Chondrocyte (in vitro differentiated cells): ENCODE measurements at regions not wholly inside any gene's neighbourhood (a gene's known extent, or its start where the extent isn't known, plus 50 kb on each side); places are given as distances from the start of the nearest gene placed in this dataset.

Source experiments
- DNase-seq: peaks from one replicate; pipeline ENCODE4 v3.0.0; 2021; ENCODE audit warnings: mixed read lengths, low spot score
- H3K27ac Mint-ChIP-seq: one replicate; pipeline ENCODE4 v1.8.0; 2021; ENCODE audit warnings: mild to moderate bottlenecking, moderate library complexity, mixed read lengths; ENCODE audit not compliant: unreplicated experiment
- H3K27me3 Mint-ChIP-seq: 2 replicates; pipeline ENCODE4 v1.8.0; 2021; ENCODE audit warnings: low read depth, mixed read lengths
- H3K36me3 Mint-ChIP-seq: 2 replicates; pipeline ENCODE4 v1.8.0; 2021; ENCODE audit warnings: low read depth, mixed read lengths
- H3K4me1 Mint-ChIP-seq: 2 replicates; pipeline ENCODE4 v1.8.0; 2021; ENCODE audit warnings: low read depth, mild to moderate bottlenecking, mixed read lengths
- H3K4me3 Mint-ChIP-seq: one replicate; pipeline ENCODE4 v1.8.0; 2021; ENCODE audit warnings: mild to moderate bottlenecking, moderate library complexity, mixed read lengths; ENCODE audit not compliant: unreplicated experiment
- H3K9me3 Mint-ChIP-seq: 2 replicates; pipeline ENCODE4 v1.8.0; 2021; ENCODE audit warnings: low read depth, mixed read lengths
- TF ChIP-seq, protein P1 (sequence below): fragments of 200-600 bp; sonication (generic); IDR thresholded peaks from 2 replicates; pipeline ENCODE4 v1.5.0; 2021; ENCODE audit warnings: antibody characterized with exemption, mild to moderate bottlenecking, moderate library complexity

DNA sequence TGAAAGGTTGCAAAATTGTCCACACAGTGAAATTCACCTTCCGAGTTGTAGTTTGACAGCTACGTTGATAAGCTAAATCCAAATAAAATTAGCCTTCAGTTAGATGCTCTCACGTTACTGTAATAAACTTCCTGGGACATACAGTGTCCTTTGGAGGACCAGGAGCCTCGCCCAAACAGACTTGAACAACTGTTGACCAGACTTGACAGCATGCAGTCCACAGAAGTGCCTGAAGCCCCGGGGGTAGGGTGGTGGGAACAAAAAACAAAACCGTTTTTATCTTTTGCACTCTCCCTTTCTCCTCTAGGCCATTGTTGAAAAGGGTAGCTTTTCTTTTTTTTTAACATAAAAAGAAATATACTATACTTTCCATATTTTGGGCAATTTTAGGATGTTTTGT lies 172.8 kb upstream of the SAMSN1 start:
- Mint-ChIP-seq H3K4me1 (no peaks in the 10 kb centered on the region), H3K27me3 (peaks cover 1% of the 10 kb centered on the region), H3K9me3 (peaks cover 8% of the 10 kb centered on the region), H3K27ac (no peak overlapping the region), H3K4me3 (no peak overlapping the region), H3K36me3 (no peaks in the 10 kb centered on the region)
- TF ChIP-seq, protein P1, sequence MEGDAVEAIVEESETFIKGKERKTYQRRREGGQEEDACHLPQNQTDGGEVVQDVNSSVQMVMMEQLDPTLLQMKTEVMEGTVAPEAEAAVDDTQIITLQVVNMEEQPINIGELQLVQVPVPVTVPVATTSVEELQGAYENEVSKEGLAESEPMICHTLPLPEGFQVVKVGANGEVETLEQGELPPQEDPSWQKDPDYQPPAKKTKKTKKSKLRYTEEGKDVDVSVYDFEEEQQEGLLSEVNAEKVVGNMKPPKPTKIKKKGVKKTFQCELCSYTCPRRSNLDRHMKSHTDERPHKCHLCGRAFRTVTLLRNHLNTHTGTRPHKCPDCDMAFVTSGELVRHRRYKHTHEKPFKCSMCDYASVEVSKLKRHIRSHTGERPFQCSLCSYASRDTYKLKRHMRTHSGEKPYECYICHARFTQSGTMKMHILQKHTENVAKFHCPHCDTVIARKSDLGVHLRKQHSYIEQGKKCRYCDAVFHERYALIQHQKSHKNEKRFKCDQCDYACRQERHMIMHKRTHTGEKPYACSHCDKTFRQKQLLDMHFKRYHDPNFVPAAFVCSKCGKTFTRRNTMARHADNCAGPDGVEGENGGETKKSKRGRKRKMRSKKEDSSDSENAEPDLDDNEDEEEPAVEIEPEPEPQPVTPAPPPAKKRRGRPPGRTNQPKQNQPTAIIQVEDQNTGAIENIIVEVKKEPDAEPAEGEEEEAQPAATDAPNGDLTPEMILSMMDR: no peak
- DNase-seq: no peak

DNA sequence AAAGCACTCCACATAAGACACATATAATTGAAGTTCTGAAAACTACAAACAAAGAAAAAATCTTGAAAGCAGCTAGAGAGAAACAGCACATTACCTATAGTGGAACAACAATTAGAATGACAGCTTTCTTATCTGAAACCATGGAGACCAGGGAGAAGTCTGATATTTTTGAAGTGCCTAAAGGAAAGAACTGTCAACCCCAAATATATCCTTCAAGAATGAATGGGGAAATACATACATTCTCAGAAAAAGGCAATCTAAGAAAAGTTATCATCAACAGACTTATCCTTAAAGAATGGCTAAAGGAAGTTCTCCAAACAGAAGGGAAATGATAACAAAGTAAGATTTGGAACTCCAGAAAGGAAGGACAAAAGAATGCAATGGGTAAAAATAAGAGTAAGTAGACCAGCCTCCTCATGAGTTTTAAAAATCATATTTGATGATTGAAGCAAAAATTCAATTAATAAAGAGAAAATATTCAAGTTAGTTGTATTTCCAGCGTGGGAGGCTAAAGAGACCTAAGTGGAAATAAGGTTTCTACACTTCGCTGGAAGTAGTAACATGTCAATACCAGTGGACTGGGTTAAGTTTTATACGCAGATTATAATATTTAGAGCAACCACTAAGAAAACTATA lies 170.8 kb upstream of the SAMSN1 start:
- Mint-ChIP-seq H3K36me3 (no peaks in the 10 kb centered on the region), H3K4me1 (no peaks in the 10 kb centered on the region), H3K9me3 (peaks cover 27% of the 10 kb centered on the region), H3K4me3 (no peak overlapping the region), H3K27ac (no peak overlapping the region), H3K27me3 (peaks cover 1% of the 10 kb centered on the region)
- TF ChIP-seq, protein P1: no peak
- DNase-seq: no peak

DNA sequence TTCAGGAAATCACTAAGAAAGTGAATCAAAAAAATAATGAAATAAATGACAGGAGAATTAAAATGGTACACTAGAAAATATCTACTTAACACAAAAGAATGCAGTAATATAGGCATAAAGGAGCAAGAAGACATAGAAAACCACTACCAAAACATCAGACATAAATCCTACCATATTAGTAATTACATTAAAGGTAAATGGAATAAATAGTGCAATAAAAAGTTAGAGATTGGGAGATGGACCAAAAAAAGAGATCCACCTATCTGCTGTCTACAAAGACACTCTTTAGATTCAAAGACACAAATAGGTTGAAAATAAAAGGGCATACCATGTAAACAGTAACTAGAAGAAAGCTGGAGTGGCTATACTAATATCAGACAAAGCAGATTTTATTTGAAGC lies 167.0 kb upstream of the SAMSN1 start:
- H3K27ac Mint-ChIP-seq: no peak overlapping the region
- TF ChIP-seq, protein P1: no peak
- peaks cover 31% of the 10 kb centered on the region for H3K9me3 Mint-ChIP-seq

DNA sequence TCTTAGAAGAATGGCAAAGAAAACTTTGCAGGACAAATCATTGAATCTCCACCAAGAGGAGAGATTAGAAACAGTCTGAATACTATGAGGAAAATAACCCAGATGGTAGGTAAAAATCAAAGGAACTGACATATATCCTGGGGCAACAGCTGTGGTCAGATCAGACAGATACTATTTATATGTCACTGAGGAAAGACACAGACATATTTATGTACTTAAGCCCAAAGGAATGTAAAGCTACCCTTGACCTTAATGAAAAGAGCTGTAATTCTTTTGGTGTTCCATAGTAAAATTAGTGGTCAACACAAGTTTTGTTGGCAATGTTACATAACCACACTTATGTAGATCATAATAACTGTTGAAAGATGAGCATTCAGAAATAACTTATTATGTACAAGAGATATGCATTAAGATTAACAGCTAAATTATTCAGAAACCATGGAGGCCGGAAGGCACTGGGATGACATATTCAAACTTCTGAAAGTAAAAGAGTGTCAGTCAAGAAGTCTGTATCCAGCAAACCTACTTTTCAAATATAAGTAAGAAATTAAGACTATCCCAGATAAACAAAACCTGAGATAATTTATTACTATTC lies 166.1 kb upstream of the SAMSN1 start:
- Mint-ChIP-seq H3K27ac (no peak overlapping the region), H3K27me3 (peaks cover 1% of the 10 kb centered on the region), H3K36me3 (no peaks in the 10 kb centered on the region), H3K9me3 (peaks cover 31% of the 10 kb centered on the region), H3K4me3 (no peak overlapping the region), H3K4me1 (peaks cover 5% of the 10 kb centered on the region)
- TF ChIP-seq, protein P1: no peak
- no peak for DNase-seq

More for the DNA sequence above, 167.0 kb upstream of the SAMSN1 start:
- H3K4me3 Mint-ChIP-seq: no peak overlapping the region
- peaks cover 1% of the 10 kb centered on the region for H3K27me3 Mint-ChIP-seq
- H3K4me1 Mint-ChIP-seq: peaks cover 5% of the 10 kb centered on the region
- H3K36me3 Mint-ChIP-seq: no peaks in the 10 kb centered on the region
- DNase-seq: no peak

DNA sequence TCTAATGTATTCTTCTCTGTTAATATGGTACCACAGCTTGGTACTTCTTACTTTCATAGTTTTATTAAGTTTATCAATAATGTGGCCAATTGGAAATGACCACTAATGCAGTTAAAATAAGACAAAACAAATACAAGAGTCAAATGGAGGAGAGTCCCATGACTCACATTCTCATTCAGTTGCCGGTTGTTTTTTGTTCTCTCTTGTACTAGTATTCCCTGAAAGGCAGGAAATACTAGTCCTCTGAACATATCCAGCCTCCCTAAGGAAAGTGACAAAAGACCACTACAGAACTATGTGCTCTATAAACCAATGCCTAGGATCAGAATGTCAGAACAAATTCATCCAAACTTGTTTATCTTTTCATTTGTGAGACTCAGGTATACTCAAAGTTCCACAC lies 165.2 kb upstream of the SAMSN1 start:
- Mint-ChIP-seq H3K27ac (no peak overlapping the region), H3K36me3 (no peaks in the 10 kb centered on the region), H3K4me3 (no peak overlapping the region), H3K27me3 (peaks cover 1% of the 10 kb centered on the region), H3K4me1 (peaks cover 5% of the 10 kb centered on the region), H3K9me3 (peaks cover 31% of the 10 kb centered on the region)
- DNase-seq: no peak
- TF ChIP-seq, protein P1: no peak
